Glomerular visceral epithelial cell (primary cell): ENCODE measurements at regions not wholly inside any gene's neighbourhood (a gene's known extent, or its start where the extent isn't known, plus 50 kb on each side); places are given as distances from the start of the nearest gene placed in this dataset.
A peak's percentile ranks its signal among the peaks of the same experiment; 100 is the strongest.

Source experiments
- DNase-seq: peaks from one replicate; pipeline ENCODE4 v3.0.0-alpha.2; 2016; ENCODE audit errors: extremely low spot score

DNA sequence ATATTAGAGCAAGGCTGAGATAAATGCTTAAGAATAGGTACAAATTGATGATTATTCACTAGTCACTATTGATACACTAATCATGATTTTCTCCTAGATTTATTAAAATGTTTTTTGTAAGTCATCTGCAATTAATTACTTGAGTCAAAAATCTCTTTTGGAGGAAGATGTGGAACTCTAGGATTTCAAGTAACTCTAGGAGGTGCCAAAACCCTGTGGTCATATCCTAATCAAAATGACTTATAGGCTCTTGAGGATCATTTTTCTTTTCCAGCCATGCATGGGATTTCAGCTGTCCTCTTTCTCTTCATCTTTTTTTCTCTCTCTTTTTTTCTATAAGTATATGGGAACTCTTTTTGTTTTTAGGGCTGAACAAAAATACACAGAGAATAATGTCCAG lies 141.8 kb upstream of the CD180 start:
- DNase-seq: no peak

DNA sequence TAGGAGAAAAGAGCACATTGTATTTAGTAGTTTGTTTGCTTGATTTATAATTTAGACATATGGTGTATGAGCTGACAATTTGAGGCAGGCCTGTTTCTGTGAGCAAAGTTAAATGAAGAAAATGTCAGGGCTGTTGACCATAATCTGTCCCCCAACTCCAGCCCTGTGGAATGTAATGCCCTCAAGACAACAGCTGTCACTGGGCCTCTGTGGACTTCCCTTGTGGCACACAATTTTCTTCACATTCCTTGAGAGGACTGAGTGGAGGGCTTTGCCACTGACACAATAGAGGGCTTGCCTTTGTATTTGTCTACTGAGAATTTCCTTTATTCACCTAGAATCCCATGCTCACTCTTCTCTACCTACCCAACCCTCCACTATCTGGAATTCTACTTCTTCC lies 141.2 kb upstream of the CD180 start:
- DNase-seq: no peak

DNA sequence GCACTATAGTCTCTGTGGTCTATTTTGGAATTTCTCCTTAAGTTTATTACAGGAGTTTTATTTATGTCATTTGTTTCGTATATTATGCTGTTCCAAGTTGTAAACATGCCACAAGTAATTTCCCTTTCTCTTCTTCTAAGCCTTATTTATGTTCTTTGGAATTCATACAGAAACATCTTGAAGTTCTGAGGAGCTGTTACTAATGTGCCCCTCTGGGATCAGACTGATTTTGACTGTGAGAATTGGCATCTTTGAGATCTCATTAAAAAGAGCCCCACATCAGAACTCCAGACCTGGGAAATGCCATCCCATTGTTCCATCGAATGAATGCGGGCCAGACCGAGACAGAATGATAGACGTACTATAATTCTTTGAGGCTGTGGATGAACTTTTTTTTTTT lies 138.8 kb upstream of the CD180 start:
- no peak for DNase-seq

DNA sequence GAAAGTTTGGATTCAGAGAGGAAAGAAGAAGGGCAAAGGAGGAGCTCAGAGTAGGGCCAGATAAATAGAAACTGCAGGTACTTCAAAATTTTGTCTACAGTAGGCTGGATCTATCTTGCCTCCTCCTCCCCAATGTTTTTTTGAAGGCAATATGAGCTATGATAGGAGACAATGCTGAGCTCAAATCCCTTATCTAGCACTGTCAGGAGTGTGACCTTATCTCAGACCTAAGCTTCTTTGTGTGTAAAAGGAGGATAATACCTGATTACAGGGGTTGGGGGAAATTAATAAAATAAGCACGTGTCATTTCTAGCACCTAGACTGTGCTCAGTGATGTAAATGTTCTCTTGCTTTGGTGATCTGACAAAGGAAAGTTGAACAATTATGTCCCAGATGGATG lies 137.8 kb upstream of the CD180 start:
- DNase-seq: no peak

DNA sequence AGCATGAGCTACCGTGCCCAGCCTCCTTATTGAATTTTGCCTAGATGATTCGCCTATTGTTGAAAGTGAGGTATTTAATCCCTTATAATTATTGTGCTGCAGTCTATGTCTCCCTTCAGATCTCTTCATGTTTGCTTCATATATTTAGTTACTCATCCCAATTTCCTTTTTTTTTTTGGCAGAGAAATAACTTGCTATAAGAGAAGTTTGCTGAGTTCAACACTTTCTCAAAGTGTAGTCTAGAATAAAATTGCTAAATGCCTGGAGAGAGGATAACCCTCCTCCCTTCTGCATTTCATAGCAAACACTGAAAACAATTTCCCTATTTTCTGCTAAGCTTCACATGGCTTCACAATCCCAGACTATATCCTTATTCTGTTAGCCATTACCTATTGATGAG lies 136.6 kb upstream of the CD180 start:
- no peak for DNase-seq

DNA sequence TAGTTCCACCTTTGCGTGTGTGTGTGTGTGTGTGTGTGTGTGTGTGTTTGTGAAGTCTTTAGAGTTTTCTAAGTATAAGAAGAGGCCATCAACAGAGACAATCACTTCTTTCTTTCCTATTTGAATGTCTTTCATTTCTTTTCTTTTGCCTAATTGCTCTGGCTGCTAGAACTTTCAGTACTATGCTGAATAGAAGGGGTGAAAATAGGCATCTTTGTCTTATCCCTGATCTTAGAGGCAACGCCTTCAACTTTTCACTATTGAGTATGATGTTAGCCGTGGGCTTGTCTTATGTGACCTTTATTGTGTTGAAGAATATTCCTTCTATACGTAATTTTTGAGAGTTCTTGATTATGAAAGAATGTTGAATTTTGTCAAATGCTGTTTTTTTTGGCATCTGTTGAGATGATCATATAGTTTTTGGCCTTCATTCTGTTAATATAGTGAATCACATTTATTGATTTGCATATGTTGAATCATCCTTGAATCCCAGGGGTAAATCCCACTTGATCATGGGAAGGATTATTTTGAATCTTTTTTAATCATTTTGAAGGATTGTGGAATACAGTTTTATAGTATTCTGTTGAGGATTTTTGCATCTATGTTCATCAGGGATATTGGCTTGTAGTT lies 134.8 kb upstream of the CD180 start:
- no peak for DNase-seq

DNA sequence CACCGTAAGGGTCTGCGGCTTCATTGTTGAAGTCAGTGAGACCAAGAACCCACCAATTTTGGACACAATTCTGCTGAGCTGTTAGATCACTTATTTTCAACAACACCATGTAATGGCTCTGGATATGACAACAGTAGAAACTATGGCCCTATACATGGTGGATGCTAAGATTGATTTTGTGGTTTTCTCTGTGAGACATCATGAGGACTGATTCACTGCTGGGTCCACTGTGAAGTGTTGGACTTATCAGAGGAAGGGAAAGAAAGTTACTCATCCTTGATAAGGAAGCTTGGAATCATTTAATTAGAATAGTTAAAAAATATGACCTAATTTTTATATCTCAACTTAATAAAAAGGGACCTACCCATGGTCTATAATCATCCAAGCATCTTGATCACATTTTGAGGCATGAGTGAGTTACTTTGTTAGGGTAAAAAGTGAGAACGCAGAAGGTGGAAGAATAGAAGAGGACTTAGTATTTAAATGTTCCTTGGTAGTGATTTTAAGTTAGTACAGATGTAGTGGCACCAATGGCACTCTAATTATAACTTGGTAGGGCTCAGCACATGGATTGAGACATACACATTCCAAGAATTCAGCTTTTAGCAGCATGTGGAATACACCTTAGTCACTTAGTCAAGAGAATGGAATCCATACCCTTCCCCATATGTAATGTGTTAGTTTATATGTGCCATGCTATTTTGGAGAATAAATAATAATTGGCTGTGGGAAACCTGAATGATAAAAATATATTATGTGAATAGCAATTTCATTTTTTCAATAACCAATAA lies 123.5 kb upstream of the CD180 start:
- DNase-seq: no peak

DNA sequence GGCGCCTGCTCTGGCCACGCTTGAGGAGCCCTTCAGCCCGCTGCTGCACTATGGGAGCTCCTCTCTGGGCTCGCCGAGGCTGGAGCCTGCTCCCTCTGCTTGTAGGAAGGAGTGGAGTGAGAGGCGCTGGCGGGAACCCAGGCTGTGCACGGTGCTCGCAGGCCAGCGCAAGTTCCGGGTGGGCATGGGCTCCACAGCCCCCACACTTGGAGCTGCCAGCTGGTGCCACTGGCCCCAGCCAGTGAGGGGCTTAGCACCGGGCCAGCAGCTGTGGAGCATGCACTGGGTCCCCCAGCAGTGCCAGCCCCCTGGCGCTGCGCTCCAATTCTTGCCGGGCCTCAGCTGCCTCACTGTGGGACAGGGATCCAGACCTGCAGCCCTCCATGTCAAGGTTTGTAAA lies 122.1 kb upstream of the CD180 start:
- DNase-seq: no peak

DNA sequence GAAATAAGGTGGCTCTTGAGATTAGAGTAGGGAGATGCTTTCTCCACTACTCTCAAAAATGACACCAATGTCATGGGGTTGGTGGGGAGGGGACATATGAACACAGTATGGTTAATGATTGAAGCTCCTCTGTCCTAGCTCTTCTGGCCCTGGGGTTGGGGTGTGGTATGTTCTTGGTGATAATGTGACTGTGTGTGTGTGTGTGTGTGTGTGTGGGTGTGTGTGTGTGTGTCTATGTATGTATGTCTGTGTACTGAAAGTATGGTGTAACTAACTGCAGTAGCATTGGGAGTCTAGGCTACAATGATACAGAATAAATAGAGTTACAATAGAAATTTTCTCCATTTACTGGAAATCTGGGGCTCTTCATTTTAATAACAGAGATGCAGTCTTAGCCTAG lies 121.0 kb upstream of the CD180 start:
- no peak for DNase-seq

DNA sequence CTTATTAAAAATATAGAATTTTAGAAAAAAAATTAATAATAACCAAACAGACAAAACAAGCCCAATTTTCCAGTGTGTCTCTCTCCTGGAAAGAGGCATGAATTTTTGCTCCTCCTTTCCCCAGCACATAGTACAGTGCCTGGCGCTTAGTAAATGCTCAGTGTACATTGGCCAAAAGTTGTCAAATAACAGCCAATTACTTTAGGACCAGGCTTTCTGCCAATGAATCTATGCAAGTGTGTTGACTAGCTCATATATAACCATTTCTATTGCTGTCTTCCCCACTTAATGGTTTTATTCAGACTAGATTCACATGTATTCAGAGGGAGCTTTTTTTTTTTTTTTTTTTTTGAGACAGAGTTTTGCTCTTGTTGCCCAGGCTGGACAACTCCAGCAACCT lies 120.1 kb upstream of the CD180 start:
- no peak for DNase-seq

DNA sequence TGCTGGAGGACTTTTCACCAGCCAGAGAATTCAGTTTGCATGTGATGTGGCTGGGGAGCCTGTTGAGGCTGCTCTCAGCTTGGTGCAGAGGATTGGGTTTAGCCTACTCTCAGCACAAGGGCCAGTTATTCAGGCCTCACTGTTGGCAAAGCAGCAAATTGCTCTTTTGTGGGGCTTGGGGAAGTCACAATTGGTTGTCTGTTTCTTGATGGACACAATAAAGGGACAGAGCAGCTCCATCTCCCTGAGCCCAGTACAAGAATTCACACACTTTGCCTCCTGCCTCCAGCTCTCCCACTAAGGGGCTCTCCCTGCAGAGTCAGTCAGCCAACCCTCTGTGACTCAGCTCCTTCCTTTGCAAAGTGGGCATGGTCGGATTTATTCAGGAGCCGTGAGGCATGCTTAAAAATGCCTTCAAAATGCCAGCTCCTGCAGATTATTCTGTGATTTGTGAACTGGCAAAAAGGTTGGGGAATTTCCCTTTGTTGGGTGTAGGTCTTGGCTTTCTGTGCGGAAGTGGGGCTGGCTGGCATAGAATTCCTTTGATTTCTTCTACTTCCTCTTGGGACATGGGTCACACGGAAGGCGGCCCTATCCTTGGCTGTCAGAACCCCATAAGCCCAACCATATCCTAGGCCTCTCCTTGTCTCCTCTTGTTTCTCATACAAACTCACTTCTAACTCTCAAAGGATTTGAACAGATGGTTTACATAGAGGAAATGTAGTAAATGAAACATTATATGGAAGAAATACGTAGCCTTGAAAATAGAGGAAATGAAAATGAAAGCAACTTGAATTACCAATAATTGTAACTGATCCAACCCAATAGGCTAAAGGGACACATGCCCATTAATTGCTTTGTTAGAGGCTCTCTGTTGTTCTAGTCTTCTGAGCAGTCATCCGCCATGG lies 118.7 kb upstream of the CD180 start:
- DNase-seq: peak; percentile 88

DNA sequence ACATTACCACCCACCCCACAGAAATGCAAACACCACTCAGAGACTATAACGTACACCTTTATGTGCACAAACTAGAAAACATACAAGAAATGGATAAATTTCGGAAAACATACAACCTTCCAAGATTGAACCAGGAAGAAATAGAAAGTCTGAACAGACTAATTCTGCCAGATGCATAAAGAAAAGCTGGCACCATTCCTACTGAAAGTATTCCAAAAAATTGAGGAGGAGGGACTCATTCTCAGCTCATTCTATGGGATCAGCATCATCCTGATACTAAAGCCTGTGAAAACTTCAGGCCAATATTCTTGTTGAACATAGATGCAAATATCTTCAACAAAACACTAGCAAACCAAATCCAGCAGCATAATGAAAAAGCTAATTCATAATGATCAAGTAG lies 115.1 kb upstream of the CD180 start:
- DNase-seq: no peak

DNA sequence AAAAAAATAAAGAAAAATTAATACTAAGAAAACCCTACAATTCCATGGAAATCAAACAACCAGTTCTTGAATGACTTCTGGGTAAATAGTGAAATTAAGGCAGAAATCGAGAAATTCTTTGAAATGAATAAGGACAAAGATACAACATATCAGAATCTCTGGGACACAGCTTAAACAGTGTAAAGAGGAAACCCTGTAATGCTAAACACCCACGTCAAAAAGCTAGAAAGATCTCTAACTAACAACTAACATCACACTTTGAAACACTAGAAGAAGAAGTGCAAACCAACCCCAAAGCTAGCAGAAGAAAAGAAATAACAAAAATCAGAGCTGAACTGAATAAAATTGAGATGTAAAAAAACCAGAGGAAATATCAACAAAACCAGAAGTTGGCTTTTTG lies 114.6 kb upstream of the CD180 start:
- DNase-seq: no peak

DNA sequence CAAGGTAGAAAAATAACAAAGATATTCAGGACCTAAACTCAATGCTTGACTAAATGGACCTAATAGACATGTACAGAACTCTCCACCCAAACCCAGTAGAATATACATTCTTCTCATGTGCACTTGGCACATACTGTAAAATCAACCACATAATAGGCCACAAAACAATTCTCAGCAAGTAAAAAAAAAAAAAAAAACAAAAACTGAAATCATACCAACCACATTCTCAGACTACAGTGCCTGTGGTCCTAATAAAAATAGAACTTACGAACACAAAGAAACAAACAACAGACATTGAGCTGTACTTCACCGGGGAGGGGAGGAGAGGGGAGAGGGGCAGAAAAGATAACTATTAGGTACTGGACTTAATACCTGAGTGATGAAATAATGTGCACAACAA lies 114.1 kb upstream of the CD180 start:
- no peak for DNase-seq

DNA sequence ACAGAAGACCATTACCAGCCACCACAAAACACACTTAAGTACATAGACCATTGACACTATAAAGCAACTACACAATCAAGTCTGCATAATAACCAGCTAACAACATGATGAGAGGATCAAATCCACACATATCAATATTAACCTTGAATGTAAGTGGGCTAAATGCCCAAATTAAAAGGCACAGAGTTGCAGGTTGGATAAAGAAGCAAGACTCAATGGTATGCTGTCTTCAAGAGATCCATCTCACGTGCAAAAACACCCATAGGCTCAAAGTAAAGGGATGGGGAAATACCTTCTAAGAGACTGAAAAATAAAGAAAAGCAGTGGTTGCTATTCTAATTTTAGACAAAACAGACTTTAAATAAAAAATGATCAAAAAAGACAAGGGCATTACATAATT lies 113.6 kb upstream of the CD180 start:
- no peak for DNase-seq

DNA sequence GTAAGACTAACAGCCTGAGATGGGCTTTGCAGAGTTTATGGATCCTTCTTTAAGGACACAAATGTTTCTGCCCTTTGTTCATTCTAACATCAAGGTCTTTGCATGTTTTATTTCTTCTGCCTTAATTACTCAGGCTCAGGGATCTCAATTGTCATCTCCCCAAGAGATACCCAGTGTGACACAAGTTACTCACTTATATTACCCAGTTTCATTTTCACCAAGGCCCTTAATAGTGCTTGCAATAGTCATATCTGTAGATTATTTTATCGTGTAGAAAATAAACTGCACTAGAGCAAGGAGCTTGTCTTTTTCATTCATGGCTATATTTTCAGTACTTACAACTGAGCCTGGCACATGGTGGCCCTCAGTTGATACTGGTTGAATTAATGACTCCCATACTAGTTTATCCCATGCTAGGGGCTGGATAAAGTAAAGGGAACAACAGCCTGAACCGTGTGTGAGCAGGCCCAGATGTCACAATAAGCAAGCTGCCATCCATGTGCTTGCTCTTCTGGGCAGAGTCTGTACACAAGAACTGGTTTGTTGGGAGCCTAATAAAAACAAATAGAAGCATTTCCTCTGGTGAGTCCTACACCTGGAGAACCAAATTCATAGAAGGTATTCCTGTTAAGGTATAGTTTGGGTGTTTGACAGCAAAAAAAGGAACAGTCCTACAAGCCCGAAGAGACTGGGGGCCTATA lies 112.5 kb upstream of the CD180 start:
- DNase-seq: no peak

DNA sequence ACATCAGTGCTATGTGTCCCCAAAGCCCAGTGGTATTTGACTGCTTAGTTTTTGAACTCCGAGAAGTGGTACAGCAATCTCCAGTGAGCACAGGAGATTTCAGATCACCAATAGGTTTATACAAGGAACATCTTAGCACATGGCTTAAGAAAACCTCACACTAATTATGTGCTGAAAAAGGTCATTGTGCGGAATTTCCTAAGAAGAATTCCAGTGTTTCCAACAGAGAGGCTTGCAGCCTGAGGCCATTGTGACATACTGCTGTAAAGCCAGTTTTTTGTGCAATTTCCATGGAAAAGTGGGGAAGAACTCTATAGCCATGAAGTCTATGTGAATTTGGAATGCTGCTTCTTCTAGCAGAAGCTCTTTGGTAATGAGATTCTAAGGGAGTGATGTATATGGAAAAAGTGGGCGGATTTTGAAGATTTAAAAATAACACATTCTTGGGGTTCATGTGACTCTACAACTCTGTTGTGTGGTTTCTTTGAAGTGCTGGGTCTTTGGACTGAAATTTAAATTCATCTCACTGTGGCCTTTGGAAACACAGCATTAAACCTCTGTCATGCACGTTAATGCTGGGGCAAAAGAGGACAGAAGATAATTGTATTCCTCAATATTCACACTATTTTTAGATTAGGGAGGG lies 110.5 kb upstream of the CD180 start:
- no peak for DNase-seq

DNA sequence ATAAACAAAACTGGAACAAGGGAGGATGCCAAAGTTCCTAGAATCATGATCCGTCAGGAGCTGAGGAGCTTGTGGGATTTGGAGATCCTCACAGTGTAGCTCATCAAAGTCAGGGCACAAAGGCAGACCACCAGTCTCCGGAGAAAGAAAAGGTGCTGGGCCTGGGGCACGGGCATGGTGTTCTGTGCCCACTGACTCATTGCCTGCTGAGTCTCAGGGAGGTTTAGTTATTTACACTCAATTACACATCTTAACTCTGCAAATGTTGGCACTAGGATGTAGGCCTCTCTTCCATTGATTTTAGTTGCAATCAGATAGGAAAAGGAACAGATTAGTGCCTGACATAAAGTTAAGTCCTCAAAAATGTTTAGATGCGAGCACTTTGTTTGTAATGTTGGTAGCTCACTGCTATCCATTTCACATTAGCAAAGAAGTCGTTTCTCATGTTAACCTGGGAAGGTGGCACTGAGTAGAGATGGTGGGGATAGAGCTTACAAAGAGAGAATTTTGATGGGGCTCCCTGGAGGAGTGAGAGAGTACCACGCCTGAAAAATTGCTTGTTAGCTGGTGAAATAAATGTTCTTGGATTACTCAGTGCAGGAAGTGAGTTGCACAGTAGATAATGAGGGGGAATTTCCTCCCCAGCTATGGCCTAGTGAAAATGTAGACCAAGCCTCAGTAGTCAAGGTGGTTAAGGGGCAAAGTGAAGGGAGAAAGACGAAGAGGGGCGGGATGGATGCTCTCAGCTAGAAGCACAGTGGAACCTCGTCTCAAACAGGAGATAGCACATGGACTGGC lies 109.5 kb upstream of the CD180 start:
- peak; percentile 30 for DNase-seq

DNA sequence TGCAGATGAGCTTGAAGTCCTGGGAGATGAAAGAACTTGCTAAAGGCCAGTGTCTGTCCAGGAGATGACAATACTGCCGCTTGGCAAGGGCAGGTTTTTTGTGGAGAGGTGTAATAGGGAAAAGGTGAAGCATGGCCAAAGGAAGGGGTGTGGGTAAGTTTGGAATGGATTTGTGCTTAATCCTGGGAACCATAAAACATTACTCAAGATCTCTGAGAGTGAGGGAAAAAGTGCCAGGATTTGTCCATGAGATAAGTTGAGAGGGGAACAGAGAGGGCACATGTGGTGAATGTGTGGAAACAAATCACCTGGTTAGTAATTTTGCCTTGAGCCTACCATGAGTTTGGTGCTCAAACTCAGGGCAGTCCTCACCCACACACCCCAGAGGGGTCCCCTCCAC lies 108.8 kb upstream of the CD180 start:
- no peak for DNase-seq

DNA sequence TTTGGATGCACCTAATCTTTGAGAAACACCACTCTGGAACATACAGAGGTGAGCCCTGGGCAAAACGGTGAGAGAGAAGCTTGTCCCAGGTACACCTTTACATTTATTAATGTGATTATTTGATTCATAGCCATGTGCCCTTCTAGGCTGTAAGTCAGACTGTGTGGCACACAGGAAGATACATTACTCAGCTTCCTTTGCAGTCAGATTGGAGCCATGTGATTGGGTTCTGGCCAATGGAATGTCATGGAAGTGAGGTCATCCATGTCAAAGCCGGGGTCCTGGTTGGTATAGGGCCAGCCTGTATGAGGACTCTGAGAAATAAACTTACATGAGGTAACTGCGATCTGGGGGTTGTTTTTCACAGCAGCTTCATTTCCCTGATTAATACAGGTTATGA lies 106.8 kb upstream of the CD180 start:
- peak; percentile 59 for DNase-seq
